Fibroblast of skin of right quadriceps (primary cell): ENCODE measurements at regions not wholly inside any gene's neighbourhood (a gene's known extent, or its start where the extent isn't known, plus 50 kb on each side); places are given as distances from the start of the nearest gene placed in this dataset.

Source experiments
- DNase-seq: peaks from one replicate; pipeline ENCODE4 v3.0.0-alpha.2; 2013

- no peak for DNase-seq
Observed at GRCh38 chr2:2574401-2575180, 243.5 kb upstream of the MYT1L start.

DNA sequence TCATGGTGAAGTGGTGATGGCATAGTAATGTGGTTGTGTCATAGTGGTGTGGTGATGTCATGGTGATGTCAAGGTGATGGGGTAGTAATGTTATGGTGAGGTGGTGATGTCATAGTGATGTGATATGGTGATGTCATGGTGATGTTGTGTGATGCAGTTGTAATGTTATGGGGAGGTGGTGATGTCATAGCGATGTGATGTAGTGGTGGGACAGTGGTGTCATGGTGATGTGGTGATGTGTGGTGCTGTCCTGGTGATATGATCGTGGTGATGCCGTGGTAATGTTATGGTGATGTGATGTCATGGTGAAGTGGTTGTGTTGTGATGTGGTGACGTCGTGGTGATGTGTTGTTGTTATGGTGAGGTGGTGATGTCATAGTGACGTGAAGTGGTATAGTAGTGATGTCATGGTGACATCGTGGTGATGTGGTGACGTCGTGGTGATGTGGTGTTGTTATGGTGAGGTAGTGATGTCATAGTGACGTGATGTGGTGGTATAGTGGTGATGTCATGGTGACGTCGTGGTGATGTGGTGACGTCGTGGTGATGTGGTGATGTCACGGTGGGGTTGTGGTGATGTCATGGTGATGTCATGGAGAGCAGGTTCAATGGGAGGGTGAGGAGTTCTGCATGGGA is 242.7 kb upstream of the MYT1L start:
- DNase-seq: peak; percentile 2

DNA sequence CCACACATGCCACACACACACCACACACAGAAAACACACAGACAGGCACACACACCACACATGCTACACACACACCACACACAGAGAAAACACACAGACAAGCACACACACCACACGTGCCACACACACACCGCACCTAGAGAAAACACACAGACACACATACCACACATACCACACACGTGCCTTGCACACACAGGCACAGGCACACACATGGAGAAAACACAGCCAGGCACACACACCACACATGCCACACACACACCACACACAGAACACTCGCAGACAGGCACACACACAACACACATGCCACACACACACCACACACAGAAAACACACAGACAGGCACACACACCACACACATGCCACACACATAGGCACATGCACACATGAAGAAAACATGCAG is 242.1 kb upstream of the MYT1L start:
- no peak for DNase-seq

GRCh38 chr2:2572393-2573204 is 241.5 kb upstream of the MYT1L start:
- DNase-seq: no peak

- DNase-seq: no peak
Observed at GRCh38 chr2:2571301-2572150, 240.5 kb upstream of the MYT1L start.

- DNase-seq: no peak
Observed at GRCh38 chr2:2570871-2571270, 239.8 kb upstream of the MYT1L start.

DNA sequence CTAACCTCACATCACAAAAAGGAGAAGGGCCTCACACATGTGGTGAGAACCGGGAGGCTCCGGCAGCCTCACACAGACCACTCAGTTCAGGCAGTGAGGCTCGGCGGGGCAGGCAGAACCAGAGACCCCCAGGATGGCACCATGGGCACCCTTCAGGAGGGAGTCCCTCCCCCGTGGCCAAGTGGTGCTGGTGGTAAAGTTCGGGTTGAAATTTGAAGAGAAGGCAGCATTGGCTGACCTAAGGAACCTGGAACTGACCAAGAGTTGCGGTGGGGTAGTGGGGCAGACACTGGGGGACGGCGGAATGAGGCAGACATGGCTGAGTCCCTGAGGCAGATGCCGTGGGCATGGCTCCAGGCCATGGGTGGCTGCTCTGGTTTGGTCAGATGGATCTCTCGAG is 239.3 kb upstream of the MYT1L start:
- DNase-seq: no peak

DNA sequence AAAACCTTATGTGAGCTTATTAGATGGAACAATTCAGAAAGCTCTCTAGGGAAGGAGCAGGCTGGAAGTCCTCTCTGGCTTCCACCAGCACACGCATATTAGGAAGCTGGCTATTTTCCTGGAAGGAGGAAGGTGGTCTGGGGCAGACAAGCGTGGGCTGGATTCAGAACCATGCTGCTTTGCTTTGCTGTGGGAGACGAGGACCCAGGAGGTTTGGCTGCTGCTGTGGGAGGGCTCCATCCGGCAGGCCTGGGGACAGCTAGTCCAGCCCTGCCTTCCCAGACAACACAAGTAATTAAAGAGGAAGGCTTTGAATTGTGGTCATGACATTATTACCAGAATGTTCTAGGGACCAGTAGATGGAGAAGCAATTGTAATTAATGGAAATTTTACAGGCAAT is 238.8 kb upstream of the MYT1L start:
- no peak for DNase-seq

- DNase-seq: no peak
Observed at GRCh38 chr2:2569306-2569705, 238.2 kb upstream of the MYT1L start.

DNA sequence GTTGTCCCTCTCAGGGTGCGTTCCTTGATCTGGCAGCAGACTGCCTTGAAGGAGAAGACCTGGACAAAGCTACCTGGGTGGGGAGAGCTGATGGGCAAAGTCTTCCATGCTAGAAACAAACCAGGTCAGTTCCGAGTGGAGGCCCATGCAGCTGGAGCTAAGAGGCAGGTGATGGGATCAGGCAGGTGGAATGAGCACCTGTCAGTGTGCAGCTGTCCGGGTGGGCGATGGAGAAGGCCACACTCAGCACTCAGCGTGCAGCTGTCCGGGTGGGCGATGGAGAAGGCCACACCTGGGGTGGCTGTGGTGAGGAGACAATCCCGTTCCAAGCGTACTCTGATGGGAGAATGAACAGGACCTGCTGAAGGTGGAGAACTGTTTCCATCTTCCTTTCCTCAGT is 237.3 kb upstream of the MYT1L start:
- no peak for DNase-seq

GRCh38 chr2:2567776-2568175 is 236.7 kb upstream of the MYT1L start:
- DNase-seq: no peak

DNA sequence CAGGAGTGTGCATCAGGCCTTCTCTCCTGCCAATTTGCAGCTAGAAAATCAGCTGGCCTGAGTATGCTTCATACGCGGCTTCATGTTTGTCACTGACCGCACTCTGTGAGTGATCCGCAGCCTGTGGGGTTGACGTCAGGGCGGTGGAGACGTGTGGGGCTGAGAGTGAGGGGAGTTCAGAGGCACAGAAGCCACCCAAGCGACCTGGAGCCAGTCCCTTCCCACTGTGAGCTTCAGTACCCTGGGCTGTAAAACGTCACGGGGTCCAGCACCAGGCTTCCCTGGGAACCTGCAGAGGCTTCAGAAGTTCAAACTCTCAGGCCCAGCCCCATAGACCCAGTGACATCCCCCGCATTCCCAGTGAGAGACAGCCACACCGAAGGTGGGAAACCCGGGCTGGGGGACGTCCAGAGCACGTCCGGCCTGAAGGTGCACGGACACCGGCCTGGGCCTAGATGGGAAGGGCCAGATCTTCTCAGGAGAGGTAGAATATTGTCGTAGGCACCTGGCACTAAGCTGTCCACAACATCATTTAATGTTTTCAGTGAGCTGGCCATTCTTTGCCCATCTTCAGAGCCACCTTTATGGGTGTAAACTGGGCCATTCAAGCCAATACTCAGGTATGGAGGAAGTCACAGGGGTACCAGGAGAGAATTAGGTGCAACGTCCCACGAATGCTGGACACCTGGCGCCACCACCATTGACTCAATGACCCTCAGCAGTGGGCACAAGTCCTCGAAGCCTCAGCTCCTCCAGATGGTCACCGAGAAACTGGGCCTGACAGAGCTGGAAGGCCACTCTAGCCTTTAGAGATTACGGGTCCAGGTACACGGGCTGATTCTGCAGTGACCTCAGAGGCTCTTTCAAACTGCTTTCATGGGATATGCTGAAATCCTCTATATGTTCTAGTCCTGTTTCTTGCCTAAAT is 235.6 kb upstream of the MYT1L start:
- no peak for DNase-seq

DNA sequence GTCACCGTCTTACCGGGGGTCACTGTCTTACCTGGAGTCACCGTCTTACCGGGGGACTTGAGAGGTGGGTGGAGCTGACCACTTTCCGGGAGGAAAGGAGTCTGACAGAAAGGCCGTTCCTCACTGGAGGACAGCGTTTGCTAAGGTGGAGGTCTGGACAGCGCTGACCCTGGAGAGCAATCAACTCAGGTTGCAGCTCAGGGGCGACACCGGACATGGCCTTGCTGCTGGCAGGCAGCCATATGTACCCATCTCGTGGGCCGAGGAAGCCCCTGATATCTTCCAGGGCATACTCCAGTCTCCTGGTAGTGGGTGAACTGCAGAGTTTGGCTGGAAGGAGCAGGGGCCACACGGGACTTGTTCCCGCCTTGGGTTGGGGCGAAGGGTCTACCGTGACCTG is 234.6 kb upstream of the MYT1L start:
- no peak for DNase-seq

DNA sequence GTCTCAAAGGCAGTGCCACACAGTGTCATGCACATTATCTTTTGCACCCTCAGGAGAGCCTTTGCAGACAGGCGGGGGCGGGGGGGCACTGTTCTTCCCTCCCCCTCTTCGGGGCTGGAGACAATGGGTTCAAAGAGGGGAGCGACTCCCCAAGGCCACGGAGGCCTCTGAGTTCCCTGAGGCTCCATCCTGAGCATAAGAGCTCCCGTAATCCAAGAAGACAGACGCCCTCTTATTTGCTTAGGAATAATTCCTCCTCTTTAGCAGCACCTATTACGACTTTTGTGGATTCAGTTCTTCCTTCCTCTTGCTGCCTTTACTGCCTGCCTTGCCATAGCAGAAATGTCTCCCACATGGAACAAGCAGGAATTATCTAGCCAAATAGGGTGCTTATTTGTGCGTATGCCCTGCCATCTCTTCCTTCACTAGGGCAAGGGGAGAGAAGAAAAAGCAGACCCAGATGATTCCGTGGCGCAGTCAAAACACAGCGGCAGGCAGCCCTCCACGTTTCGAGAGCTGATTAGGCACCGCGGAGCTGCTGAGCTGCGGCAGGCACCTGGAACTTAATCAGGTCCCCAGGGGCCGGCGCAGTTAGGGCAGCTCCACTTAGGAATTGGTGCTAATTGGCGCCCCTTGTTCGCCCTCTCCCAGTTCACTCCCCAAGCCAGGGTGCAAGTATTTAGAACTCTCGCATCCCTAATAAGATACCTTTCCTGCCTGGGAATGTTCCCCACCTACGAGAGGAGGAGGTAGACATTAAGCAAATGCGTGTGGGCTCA is 233.4 kb upstream of the MYT1L start:
- DNase-seq: no peak

DNA sequence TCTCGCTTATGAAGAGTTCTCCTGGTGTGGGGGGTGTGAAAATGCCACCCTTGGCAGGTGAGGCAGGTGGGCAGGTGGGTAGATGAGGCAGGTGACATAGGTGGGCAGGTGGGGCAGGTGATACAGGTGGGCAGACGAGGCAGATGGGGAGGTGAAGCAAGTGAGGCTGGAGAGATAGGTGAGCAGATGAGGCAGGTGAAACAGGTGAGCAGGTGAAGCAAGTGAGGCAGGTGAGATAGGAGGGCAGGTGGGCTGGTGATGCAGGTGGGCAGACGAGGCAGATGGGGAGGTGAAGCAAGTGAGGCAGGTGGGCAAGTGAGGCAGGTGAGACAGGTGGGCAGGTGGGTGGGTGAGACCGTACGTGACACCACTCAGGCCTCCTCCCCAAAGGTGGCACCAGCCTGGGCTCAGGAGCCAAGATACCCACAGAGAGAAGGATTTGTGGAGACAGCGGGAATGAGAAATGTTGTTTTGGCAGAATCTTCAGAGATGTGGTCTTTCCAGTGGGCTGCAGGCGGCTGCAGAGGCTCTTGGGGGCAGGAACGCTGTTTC is 232.3 kb upstream of the MYT1L start:
- no peak for DNase-seq

- DNase-seq: no peak
Observed at GRCh38 chr2:2562867-2563266, 231.8 kb upstream of the MYT1L start.

GRCh38 chr2:2561346-2562095 is 230.4 kb upstream of the MYT1L start:
- no peak for DNase-seq

DNA sequence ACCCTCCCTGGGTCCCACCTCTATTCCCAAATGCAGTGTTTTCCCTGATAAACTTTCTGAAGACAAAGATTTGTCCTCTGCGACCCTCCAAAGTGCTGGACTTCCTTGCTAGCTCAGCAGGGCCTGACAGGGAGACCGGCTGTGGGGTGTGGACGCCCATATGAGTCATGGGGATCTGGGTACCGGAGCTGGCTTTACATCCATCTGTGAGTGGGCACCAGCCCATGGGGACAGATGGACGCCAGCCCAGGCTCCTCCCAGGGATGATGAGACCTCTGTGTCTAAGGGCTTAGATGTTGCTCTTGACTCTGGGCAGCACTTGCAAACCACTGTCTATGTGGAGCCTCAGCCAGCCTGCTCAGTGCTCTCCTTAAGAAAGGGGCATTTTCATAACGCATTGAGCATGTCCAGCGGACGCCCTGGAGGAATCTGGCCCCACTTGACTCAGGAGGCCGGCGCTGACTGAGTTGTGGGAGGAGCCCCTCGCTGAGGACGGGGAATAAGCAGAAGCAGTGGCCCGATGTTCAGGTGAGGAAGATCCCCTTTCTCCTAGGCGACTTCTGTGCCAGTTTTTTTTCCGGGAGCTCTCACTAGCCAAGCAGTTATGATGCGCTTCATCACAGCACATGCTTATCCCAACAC is 229.4 kb upstream of the MYT1L start:
- no peak for DNase-seq

GRCh38 chr2:2558476-2558875 is 227.4 kb upstream of the MYT1L start:
- no peak for DNase-seq
